Ovary (tissue), 7 donors: ENCODE measurements at regions not wholly inside any gene's neighbourhood (a gene's known extent, or its start where the extent isn't known, plus 50 kb on each side); places are given as distances from the start of the nearest gene placed in this dataset.

ENCODE experiments used
- DNase-seq, 5 donors: peaks; one replicate each; pipeline ENCODE4 v3.0.0-alpha.2; 2019 to 2020
- H3K27ac ChIP-seq, 2 donors: fragments of 200-600 bp; one replicate each; pipeline versions ENCODE4 v1.5.1 to v1.8.0; 2019 to 2022
- H3K27me3 ChIP-seq: fragments of 200-600 bp; one replicate; pipeline ENCODE4 v1.8.0; 2022
- H3K36me3 ChIP-seq: fragments of 200-600 bp; sonication (generic); one replicate; pipeline ENCODE4 v1.5.1; 2019
- H3K4me1 ChIP-seq: one replicate; pipeline ENCODE4 v1.8.1; 2013; ENCODE audit warnings: mild to moderate bottlenecking, moderate library complexity; ENCODE audit not compliant: insufficient read depth
- H3K4me3 ChIP-seq: fragments of 200-600 bp; sonication (generic); one replicate; pipeline ENCODE4 v1.5.1; 2017
- H3K9me3 ChIP-seq, 2 donors: fragments of 200-600 bp in 1 of 2; sonication (generic) in 1 of 2; one replicate each; pipeline versions ENCODE4 v1.5.1 to v1.8.1; 2013 to 2019; ENCODE audit warnings: mild to moderate bottlenecking in 1 of 2, moderate library complexity in 1 of 2
- EP300 ChIP-seq: sonication (generic); formaldehyde crosslinking; IDR thresholded peaks from one replicate; pipeline ENCODE4 v1.6.1; 2017; ENCODE audit warnings: antibody characterized with exemption
- POLR2A ChIP-seq: fragments of 450-650 bp; IDR thresholded peaks from one replicate; pipeline ENCODE4 v1.6.1; 2017; ENCODE audit warnings: antibody characterized with exemption, mild to moderate bottlenecking, moderate library complexity
- WGBS, 3 donors: extraction: QIAGEN DNeasy Blood & Tissue Kit in 1 of 3; methylation state at CpG; one replicate each; pipeline versions ENCODE4 v1.1.5 to v1.1.7; 2013 to 2017; 5-methylcytosine and 5-hydroxymethylcytosine counted together
- intact Hi-C, 4 donors: fragments of 100-400 bp; cut with DNase I; formaldehyde crosslinking; loops; one replicate each; pipeline versions ENCODE4 v1.11.0 to v1.15.1; 2022 to 2023
- TF ChIP-seq, protein P1 (sequence below), 3 donors: fragments of 450-650 bp in 2 of 3; fragments of 200-600 bp in 1 of 3; IDR thresholded peaks; one replicate each; pipeline versions ENCODE4 v1.5.1 to v1.8.0; 2016 to 2022; ENCODE audit warnings: antibody characterized with exemption in 3 of 3, mild to moderate bottlenecking in 1 of 3
- donor health status: DM: no; HTN: no; CAD: no; lungs with moderate emphysema.
- donor health status: DM: no; HTN: no; CAD: no.
- donor health status: Bipolar disorder and iron deficiency.
- donor health status: DM: no; HTN: no; CAD: no.
- donor health status: DM: yes; HTN: yes; CAD: no.

DNA sequence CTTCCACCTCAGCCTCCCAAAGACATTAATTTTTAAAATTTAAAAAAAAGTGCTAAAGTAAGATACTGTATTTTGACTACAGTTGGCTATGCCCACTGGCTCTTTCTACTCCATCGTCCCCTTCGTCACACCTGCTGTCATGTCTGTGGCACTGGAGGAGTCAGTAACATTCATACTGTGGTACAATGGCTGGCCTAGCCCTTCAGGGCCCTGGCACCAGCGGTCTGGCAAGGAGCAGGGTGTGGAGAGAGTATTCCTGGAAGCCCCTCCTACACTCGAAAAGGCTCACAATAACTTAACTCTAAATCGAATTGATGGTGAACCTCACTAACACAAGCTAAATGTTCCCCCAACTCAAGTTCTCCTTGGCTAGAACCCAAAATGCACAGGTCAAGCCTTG is 89.7 kb upstream of the RASGRF1 start:
- TF ChIP-seq, protein P1, sequence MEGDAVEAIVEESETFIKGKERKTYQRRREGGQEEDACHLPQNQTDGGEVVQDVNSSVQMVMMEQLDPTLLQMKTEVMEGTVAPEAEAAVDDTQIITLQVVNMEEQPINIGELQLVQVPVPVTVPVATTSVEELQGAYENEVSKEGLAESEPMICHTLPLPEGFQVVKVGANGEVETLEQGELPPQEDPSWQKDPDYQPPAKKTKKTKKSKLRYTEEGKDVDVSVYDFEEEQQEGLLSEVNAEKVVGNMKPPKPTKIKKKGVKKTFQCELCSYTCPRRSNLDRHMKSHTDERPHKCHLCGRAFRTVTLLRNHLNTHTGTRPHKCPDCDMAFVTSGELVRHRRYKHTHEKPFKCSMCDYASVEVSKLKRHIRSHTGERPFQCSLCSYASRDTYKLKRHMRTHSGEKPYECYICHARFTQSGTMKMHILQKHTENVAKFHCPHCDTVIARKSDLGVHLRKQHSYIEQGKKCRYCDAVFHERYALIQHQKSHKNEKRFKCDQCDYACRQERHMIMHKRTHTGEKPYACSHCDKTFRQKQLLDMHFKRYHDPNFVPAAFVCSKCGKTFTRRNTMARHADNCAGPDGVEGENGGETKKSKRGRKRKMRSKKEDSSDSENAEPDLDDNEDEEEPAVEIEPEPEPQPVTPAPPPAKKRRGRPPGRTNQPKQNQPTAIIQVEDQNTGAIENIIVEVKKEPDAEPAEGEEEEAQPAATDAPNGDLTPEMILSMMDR (IDR thresholded peaks at IDR 0.05): no peak
- TF ChIP-seq POLR2A (no peak), EP300 (no peak)
- no peaks in the 10 kb centered on the region for H3K4me1 ChIP-seq
- intact Hi-C loops: loop anchor here in 3 of 4 donors (5.0 to 10.0 kb wide), 5 partner anchors 146 to 563 kb away; partner anchors contain the start of gene CHRNA3 (in 1 of the 3)
- H3K4me3 ChIP-seq: no peak overlapping the region
- H3K27ac ChIP-seq: no peak overlapping the region
- H3K27me3 ChIP-seq: no peaks in the 10 kb centered on the region
- WGBS, 3 donors: 76 to 82% (median 77%) methylated on average over 5 of the region's 5 CpGs
- no peaks in the 10 kb centered on the region for H3K36me3 ChIP-seq
- DNase-seq: no peak
- H3K9me3 ChIP-seq: no peaks in the 10 kb centered on the region

DNA sequence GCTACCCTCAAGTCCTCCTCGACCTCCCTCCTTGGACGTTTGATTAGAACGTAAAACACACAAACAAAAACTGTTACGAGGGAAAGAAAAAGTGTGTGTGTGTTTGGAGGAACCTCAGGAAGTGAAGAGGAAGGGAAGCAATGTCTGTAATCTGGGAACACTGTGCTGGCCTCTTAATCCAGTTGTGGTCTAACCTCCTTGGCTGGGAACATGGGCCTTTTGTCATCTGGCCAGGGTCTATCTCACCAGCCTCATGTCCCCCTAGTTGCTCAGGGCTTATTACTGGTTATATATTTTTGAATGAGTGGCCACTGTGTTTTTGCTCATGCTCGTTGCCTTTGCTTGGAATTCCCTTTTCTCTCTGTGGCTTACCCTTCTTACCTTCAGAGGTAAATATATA is 89.0 kb upstream of the RASGRF1 start:
- no peaks in the 10 kb centered on the region for H3K9me3 ChIP-seq
- no peak overlapping the region for H3K27ac ChIP-seq
- intact Hi-C loops: loop anchor here in 1 of 4 donors (5.0 kb wide), 1 partner anchor 552 kb away; no protein-coding TSS in a partner anchor
- H3K27me3 ChIP-seq: no peaks in the 10 kb centered on the region
- WGBS, 3 donors: 87 to 90% (median 88%) methylated on average over 5 of the region's 5 CpGs
- H3K4me1 ChIP-seq: no peaks in the 10 kb centered on the region
- DNase-seq: no peak
- TF ChIP-seq EP300 (no peak), POLR2A (no peak)
- TF ChIP-seq, protein P1 (IDR thresholded peaks at IDR 0.05): no peak
- H3K36me3 ChIP-seq: no peaks in the 10 kb centered on the region
- H3K4me3 ChIP-seq: no peak overlapping the region

DNA sequence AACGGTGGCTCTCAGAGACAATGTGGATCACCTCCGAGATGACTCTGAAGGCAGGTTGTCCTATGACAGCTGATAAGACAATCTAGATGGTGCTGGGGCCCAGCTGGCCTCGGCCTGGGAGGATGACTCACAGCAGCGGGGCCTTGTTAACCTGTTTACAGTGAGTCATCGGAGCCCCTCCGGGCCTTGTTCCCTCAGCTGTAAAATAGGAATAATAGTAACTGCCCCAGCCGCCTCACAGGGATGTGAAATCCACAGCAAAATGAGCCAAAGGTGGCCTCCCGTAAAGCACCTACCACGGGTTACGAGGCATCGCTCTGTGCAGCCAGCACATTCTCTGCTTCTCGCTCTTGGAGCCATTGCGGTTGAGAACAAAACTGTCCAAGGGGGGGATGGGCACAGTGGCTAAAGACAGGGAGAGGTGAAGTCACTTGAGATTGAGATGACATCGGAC is 88.6 kb upstream of the RASGRF1 start:
- H3K4me3 ChIP-seq: no peak overlapping the region
- no peaks in the 10 kb centered on the region for H3K27me3 ChIP-seq
- no peak for DNase-seq
- no peak overlapping the region for H3K27ac ChIP-seq
- TF ChIP-seq EP300 (no peak), POLR2A (no peak)
- TF ChIP-seq, protein P1 (IDR thresholded peaks at IDR 0.05): no peak
- H3K36me3 ChIP-seq: no peaks in the 10 kb centered on the region
- H3K4me1 ChIP-seq: no peaks in the 10 kb centered on the region
- intact Hi-C loops: loop anchor here in 1 of 4 donors (5.0 kb wide), 1 partner anchor 552 kb away; no protein-coding TSS in a partner anchor
- 65 to 77% (median 66%) methylated on average over 14 of the region's 14 CpGs for WGBS, 3 donors
- H3K9me3 ChIP-seq: no peaks in the 10 kb centered on the region

DNA sequence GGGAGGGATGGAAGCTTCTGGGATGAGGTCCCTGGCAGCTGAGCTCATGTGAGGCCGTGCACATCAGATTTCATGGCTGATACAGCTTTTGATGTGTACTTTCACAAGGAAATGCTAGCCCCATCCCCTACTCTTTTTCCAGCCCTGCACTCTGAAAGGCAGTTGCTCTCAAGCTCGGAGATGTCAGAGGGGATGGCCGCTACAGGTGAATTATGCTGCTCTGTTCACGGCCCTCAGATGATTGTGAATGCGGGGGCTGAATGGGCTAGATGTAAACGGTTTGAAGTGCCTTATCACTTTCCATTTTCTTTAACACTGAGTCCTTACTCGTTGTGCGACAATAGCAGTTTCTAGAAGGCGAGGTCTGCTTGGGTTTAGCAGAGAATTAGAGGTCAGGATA is 88.0 kb upstream of the RASGRF1 start:
- H3K4me3 ChIP-seq: no peak overlapping the region
- no peaks in the 10 kb centered on the region for H3K9me3 ChIP-seq
- intact Hi-C loops: loop anchor here in 1 of 4 donors (5.0 kb wide), 1 partner anchor 551 kb away; no protein-coding TSS in a partner anchor
- no peak overlapping the region for H3K27ac ChIP-seq
- H3K36me3 ChIP-seq: no peaks in the 10 kb centered on the region
- no peaks in the 10 kb centered on the region for H3K4me1 ChIP-seq
- WGBS, 3 donors: 59 to 64% (median 64%) methylated on average over 9 of the region's 9 CpGs
- H3K27me3 ChIP-seq: no peaks in the 10 kb centered on the region
- TF ChIP-seq, protein P1 (IDR thresholded peaks at IDR 0.05): no peak
- TF ChIP-seq EP300: no peak
- TF ChIP-seq POLR2A: no peak
- DNase-seq: no peak
